ENCODE measurements at regions not wholly inside any gene's neighbourhood (a gene's known extent, or its start where the extent isn't known, plus 50 kb on each side); places are given as distances from the start of the nearest gene placed in this dataset.

- no peak for TF ChIP-seq ZBTB10 (CRISPR knock-in tag; IDR thresholded peaks at IDR 0.05; ENCODE audit: borderline replicate concordance)
- TF ChIP-seq ZNF510 (CRISPR knock-in tag; IDR thresholded peaks at IDR 0.05; ENCODE audit: low read depth), result no peak
- no peak for TF ChIP-seq CBFB (CRISPR knock-in tag; IDR thresholded peaks at IDR 0.05)
- TF ChIP-seq TFAP4 (IDR thresholded peaks at IDR 0.05; ENCODE audit: borderline replicate concordance, low read depth), result no peak
- TF ChIP-seq ZBTB34 (CRISPR knock-in tag; IDR thresholded peaks at IDR 0.05), result no peak
- TF ChIP-seq RARG (CRISPR knock-in tag; IDR thresholded peaks at IDR 0.05; ENCODE audit: low read depth), result no peak
- TF ChIP-seq ZKSCAN5 (CRISPR knock-in tag; IDR thresholded peaks at IDR 0.05), result no peak
- no peak for TF ChIP-seq SSRP1 (CRISPR knock-in tag; IDR thresholded peaks at IDR 0.05)
- TF ChIP-seq ZBTB44 (CRISPR knock-in tag; IDR thresholded peaks at IDR 0.05), result no peak
- TF ChIP-seq ZNF773 (CRISPR knock-in tag; IDR thresholded peaks at IDR 0.05; ENCODE audit: borderline replicate concordance), result no peak
- no peak for TF ChIP-seq ZNF333 (CRISPR knock-in tag; IDR thresholded peaks at IDR 0.05; ENCODE audit: borderline replicate concordance)
These were observed 71.3 kb downstream of the S1PR1 start (continued) for GRCh38 chr1:101307985-101308689.

Data from HepG2 (cell line).